Muscle of leg (tissue), 3 donors: ENCODE measurements at regions not wholly inside any gene's neighbourhood (a gene's known extent, or its start where the extent isn't known, plus 50 kb on each side); places are given as distances from the start of the nearest gene placed in this dataset.
A peak's percentile ranks its signal among the peaks of the same experiment; 100 is the strongest.

Experiments
- DNase-seq: peaks from one replicate; pipeline ENCODE4 v3.0.0; 2013
- H3K27ac ChIP-seq: one replicate; pipeline ENCODE4 v1.5.1; 2013; ENCODE audit warnings: mild to moderate bottlenecking, low read length, control low read depth
- H3K27me3 ChIP-seq: one replicate; pipeline ENCODE4 v1.6.1; 2013; ENCODE audit warnings: low read length; ENCODE audit not compliant: control insufficient read depth, insufficient read depth
- H3K36me3 ChIP-seq: one replicate; pipeline ENCODE4 v1.6.1; 2013; ENCODE audit warnings: low read length; ENCODE audit not compliant: control insufficient read depth, insufficient read depth
- H3K4me1 ChIP-seq: one replicate; pipeline ENCODE4 v1.6.1; 2013; ENCODE audit warnings: low read length; ENCODE audit not compliant: control insufficient read depth, insufficient read depth
- H3K4me3 ChIP-seq: one replicate; pipeline ENCODE4 v1.5.1; 2013; ENCODE audit warnings: low read length, control low read depth
- H3K9me3 ChIP-seq: replicated peaks from 2 replicates; pipeline ENCODE4 v1.6.1; 2013; ENCODE audit warnings: low read depth, low read length; ENCODE audit not compliant: control insufficient read depth
- WGBS: methylation state at CpG from one replicate; pipeline ENCODE4 v1.1.5; 2013; ENCODE audit warnings: missing lambda C conversion rate; ENCODE audit not compliant: insufficient coverage; 5-methylcytosine and 5-hydroxymethylcytosine counted together

DNA sequence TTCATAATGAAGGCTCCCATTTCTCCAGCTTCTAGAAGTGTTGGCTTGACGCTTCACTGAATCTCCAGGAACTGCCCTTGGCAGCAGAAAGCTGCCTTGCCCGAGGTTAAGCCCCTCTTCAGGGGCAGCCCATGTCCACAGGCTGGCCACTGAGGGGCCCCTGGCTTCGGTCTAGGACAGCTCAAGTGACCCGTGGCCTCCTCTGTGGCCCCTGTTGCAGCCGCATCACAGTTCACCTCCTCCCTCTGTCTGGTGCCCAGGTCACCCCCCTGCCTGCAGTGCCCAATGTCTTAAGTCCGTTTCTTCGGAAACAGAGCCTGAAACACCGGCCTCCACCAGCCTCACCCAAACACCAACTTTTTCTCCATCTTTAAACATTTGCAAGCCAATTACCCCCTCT is 279.2 kb upstream of the MKI67 start:
- Histone ChIP-seq H3K36me3 (no peaks in the 10 kb centered on the region), H3K27ac (no peak overlapping the region), H3K27me3 (no peaks in the 10 kb centered on the region), H3K4me1 (peaks cover 2% of the 10 kb centered on the region), H3K9me3 (peaks cover 8% of the 10 kb centered on the region), H3K4me3 (no peak overlapping the region)
- no peak for DNase-seq
- 92% methylated on average over 8 of the region's 8 CpGs for WGBS

DNA sequence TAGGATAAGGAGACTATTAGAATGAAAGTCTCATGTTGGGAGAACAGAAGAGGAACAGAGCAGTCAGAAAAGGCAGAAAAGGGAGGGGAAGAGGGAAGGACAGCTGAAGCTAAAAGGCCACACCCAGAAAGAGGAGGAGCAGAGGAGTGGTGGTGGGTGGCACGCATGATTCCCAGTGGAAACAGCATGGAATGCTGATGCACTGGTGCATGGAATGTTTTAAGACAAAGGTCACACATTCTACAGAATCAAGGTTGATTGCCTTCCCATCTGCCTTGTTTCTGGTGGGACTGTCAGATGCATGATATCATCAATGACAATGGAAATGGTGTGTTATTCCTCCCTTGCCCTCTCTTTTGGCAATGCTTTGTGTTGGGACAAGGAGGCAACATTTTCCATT is 285.4 kb upstream of the MKI67 start:
- Histone ChIP-seq H3K27ac (no peak overlapping the region), H3K9me3 (no peaks in the 10 kb centered on the region), H3K27me3 (no peaks in the 10 kb centered on the region), H3K4me1 (no peaks in the 10 kb centered on the region), H3K4me3 (no peak overlapping the region), H3K36me3 (no peaks in the 10 kb centered on the region)
- DNase-seq: no peak
- WGBS: no CpG with 5 or more reads among the region's 1 CpG

DNA sequence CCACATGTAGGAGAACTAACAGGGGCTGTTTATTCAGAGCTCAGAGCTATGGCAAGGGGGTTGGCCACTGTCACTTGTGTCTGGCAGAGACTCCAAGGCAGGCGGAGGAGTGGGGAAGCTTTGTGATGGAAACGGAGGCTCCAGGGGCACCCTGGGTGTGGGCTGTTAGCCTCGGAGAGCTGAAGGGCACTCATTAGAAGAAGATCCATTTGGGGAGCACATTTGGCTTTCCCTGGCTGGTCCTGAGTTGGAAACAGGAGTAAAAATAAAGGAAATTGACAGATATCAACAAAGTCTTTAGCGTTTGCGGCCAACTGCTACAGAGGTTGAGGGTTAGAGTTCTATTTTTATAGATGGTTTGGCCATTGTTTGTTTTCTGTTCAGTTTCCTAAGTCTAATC is 288.3 kb upstream of the MKI67 start:
- H3K4me3 ChIP-seq: no peak overlapping the region
- H3K27me3 ChIP-seq: no peaks in the 10 kb centered on the region
- H3K36me3 ChIP-seq: no peaks in the 10 kb centered on the region
- H3K9me3 ChIP-seq: no peaks in the 10 kb centered on the region
- no peak overlapping the region for H3K27ac ChIP-seq
- no peak for DNase-seq
- no peaks in the 10 kb centered on the region for H3K4me1 ChIP-seq
- 71% methylated on average over 5 of the region's 5 CpGs for WGBS

DNA sequence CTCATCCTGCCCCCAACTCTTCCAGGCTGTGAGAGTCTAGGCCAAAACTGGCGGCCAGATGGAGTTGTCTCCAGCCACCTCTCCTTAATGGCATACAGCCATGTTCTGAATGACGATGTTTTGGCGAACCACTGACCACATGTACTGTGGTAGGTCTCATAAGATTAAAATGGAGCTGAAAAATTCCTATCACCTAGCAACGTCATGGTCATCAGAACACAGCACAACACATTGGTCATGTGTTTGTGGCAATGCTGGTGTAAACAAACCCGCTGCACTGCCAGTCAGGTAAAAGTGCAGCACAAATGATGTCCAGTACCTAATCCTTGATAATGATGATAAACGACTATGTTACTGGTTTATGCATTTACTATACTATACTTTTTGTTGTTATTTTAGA is 290.0 kb upstream of the MKI67 start:
- Histone ChIP-seq H3K4me1 (no peaks in the 10 kb centered on the region), H3K27ac (no peak overlapping the region), H3K4me3 (no peak overlapping the region), H3K27me3 (no peaks in the 10 kb centered on the region), H3K36me3 (no peaks in the 10 kb centered on the region), H3K9me3 (no peaks in the 10 kb centered on the region)
- WGBS: no CpG with 5 or more reads among the region's 6 CpGs
- DNase-seq: no peak

- 86% methylated on average over 3 of the region's 3 CpGs for WGBS
- Histone ChIP-seq H3K27ac (no peak overlapping the region), H3K36me3 (no peaks in the 10 kb centered on the region), H3K9me3 (no peaks in the 10 kb centered on the region), H3K4me3 (no peak overlapping the region), H3K4me1 (peaks cover 10% of the 10 kb centered on the region), H3K27me3 (no peaks in the 10 kb centered on the region)
- no peak for DNase-seq
Observed at GRCh38 chr10:128417826-128418225, 291.6 kb upstream of the MKI67 start.

DNA sequence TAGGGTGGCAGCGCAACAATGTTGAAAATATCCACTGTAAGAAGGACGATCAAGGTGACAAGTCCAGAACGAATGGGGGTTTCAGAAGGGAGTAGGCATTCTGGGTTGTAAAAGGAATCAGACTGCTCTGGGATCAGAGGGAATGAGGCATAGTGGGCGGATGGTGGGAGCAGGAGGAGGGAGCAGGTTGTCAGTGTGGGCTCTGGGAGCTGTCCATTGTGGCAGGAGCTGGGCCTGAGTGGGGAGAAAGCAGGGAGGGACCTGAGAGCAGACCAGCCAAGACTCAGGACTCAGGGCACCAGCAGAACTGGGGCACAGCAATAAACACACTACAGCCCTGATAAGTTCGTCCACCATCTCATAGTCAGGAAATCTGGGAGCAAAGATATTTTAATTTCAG is 292.6 kb upstream of the MKI67 start:
- Histone ChIP-seq H3K4me3 (no peak overlapping the region), H3K4me1 (peaks cover 10% of the 10 kb centered on the region), H3K27ac (no peak overlapping the region), H3K27me3 (no peaks in the 10 kb centered on the region), H3K36me3 (no peaks in the 10 kb centered on the region), H3K9me3 (no peaks in the 10 kb centered on the region)
- 60% methylated on average over 4 of the region's 5 CpGs for WGBS
- DNase-seq: no peak

GRCh38 chr10:128419466-128420019 is 293.3 kb upstream of the MKI67 start:
- no peaks in the 10 kb centered on the region for H3K27me3 ChIP-seq
- H3K4me3 ChIP-seq: no peak overlapping the region
- H3K9me3 ChIP-seq: no peaks in the 10 kb centered on the region
- H3K4me1 ChIP-seq: peaks cover 10% of the 10 kb centered on the region
- DNase-seq: no peak
- H3K36me3 ChIP-seq: no peaks in the 10 kb centered on the region
- WGBS: no CpG with 5 or more reads among the region's 4 CpGs
- no peak overlapping the region for H3K27ac ChIP-seq

- Histone ChIP-seq H3K36me3 (no peaks in the 10 kb centered on the region), H3K27me3 (no peaks in the 10 kb centered on the region), H3K27ac (no peak overlapping the region), H3K4me1 (peaks cover 10% of the 10 kb centered on the region), H3K4me3 (no peak overlapping the region), H3K9me3 (no peaks in the 10 kb centered on the region)
- 100% methylated on average over 1 of the region's 3 CpGs for WGBS
- no peak for DNase-seq
Observed at GRCh38 chr10:128420623-128421022, 294.4 kb upstream of the MKI67 start.

- DNase-seq: peak; percentile 65
- no peaks in the 10 kb centered on the region for H3K36me3 ChIP-seq
- H3K9me3 ChIP-seq: no peaks in the 10 kb centered on the region
- H3K4me1 ChIP-seq: peaks cover 10% of the 10 kb centered on the region
- H3K4me3 ChIP-seq: no peak overlapping the region
- WGBS: 58% methylated on average over 4 of the region's 9 CpGs
- H3K27me3 ChIP-seq: no peaks in the 10 kb centered on the region
- H3K27ac ChIP-seq: no peak overlapping the region
Observed at GRCh38 chr10:128421371-128422160, 295.3 kb upstream of the MKI67 start.

- DNase-seq: peak; percentile 72
- Histone ChIP-seq H3K4me3 (no peak overlapping the region), H3K27ac (no peak overlapping the region), H3K36me3 (no peaks in the 10 kb centered on the region), H3K27me3 (no peaks in the 10 kb centered on the region), H3K9me3 (no peaks in the 10 kb centered on the region), H3K4me1 (peaks cover 10% of the 10 kb centered on the region)
- WGBS: 6% methylated on average over 7 of the region's 13 CpGs
Observed at GRCh38 chr10:128422190-128422589, 296.0 kb upstream of the MKI67 start.
